Central memory CD8-positive, alpha-beta T cell (primary cell): ENCODE measurements at regions not wholly inside any gene's neighbourhood (a gene's known extent, or its start where the extent isn't known, plus 50 kb on each side); places are given as distances from the start of the nearest gene placed in this dataset.

Experiments used
- ATAC-seq: fragments of 150-1000 bp; cut with Tn5 transposase; replicated peaks from 2 replicates; pipeline ENCODE4 v1.10.0; 2022; ENCODE audit warnings: mild to moderate bottlenecking, moderate FRiP score, moderate number of reproducible peaks; ENCODE audit not compliant: poor library complexity, severe bottlenecking; ENCODE audit errors: extremely low read depth
- DNase-seq, 2 donors: peaks; one replicate each; pipeline ENCODE4 v3.0.0; 2021; ENCODE audit warnings: low spot score in 2 of 2
- H3K27ac Mint-ChIP-seq: one replicate; pipeline ENCODE4 v1.8.0; 2022; ENCODE audit warnings: low read depth, mild to moderate bottlenecking, moderate library complexity, mixed read lengths
- H3K27me3 Mint-ChIP-seq: one replicate; pipeline ENCODE4 v1.8.0; 2022; ENCODE audit warnings: mixed read lengths
- H3K36me3 Mint-ChIP-seq: one replicate; pipeline ENCODE4 v1.8.0; 2022; ENCODE audit warnings: mild to moderate bottlenecking, moderate library complexity, mixed read lengths; ENCODE audit not compliant: insufficient read depth
- H3K4me1 Mint-ChIP-seq: one replicate; pipeline ENCODE4 v1.8.0; 2022; ENCODE audit warnings: mixed read lengths
- H3K4me3 Mint-ChIP-seq: one replicate; pipeline ENCODE4 v1.8.0; 2022; ENCODE audit warnings: mild to moderate bottlenecking, moderate library complexity, mixed read lengths
- H3K9me3 Mint-ChIP-seq: one replicate; pipeline ENCODE4 v1.8.0; 2022; ENCODE audit warnings: mixed read lengths

DNA sequence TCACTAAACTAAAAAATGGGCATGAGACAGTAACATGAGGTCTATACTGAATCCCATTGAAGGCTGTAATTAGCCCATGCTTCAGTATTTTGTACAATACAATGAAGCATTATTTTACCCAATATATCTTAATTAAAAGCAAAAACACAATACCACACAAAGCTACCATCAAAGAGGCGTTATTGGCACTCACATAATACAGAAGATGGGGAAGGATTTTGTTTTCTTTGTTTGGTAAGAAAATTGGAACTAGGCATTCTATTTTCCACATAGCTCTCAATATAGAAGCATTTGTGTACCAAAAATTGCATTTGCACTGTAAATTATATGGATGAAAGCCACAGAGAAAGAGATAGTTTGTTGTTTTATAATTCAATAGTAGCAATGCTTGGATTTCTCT lies 761.0 kb downstream of the EFNA5 start:
- Mint-ChIP-seq H3K27ac (no peak overlapping the region), H3K9me3 (no peaks in the 10 kb centered on the region), H3K27me3 (no peaks in the 10 kb centered on the region), H3K36me3 (no peaks in the 10 kb centered on the region), H3K4me3 (no peak overlapping the region), H3K4me1 (no peaks in the 10 kb centered on the region)
- ATAC-seq (no peak), DNase-seq (no peak)

GRCh38 chr5:106907979-106908378 lies 762.8 kb downstream of the EFNA5 start:
- Mint-ChIP-seq H3K27me3 (no peaks in the 10 kb centered on the region), H3K9me3 (no peaks in the 10 kb centered on the region), H3K4me3 (no peak overlapping the region), H3K4me1 (no peaks in the 10 kb centered on the region), H3K27ac (no peak overlapping the region), H3K36me3 (no peaks in the 10 kb centered on the region)
- ATAC-seq (no peak), DNase-seq (no peak)

GRCh38 chr5:106906199-106906598 lies 764.5 kb downstream of the EFNA5 start:
- ATAC-seq, result no peak
- Mint-ChIP-seq H3K4me3 (no peak overlapping the region), H3K36me3 (no peaks in the 10 kb centered on the region), H3K27me3 (no peaks in the 10 kb centered on the region), H3K27ac (no peak overlapping the region), H3K9me3 (no peaks in the 10 kb centered on the region), H3K4me1 (no peaks in the 10 kb centered on the region)
- DNase-seq, result no peak

DNA sequence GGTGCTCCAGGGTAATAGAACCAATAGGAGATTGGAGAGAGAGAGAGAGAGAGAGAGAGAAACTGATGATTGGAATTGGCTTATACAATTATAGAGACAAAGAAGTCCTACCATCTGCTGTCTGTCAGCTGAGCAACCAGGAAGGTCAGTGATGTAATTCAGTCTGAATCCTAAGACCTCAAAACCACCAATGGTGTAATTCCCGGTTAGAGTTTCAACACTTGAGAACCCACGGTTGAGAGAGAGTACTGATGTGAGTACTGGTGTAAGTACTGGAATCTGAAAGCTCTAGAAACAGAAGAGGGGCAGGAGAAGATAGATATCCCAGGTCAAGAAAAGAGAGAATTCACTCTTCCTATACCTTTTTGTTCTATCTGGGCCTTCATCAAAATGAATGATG lies 775.8 kb downstream of the EFNA5 start:
- H3K27me3 Mint-ChIP-seq, result peaks cover 11% of the 10 kb centered on the region
- no peak for ATAC-seq

DNA sequence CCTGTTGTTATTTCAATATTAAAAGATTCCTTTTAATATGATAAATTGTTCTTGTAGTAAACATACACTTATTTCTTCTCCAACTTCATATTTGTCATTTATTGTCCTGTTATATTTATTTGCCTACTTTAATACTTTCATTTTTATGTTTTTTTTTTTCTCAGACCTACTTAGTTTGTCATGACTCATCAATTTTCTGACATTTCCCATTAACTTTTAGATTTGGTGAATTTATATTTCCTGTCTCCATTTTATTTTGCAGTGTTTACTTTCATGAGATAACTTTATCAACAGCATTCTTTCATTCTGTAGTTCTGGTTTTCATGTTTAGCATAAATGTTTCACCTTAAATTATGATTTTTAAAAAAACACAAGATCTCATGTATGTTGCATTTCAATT lies 788.7 kb downstream of the EFNA5 start:
- ATAC-seq (no peak), DNase-seq (no peak)
- Mint-ChIP-seq H3K4me1 (no peaks in the 10 kb centered on the region), H3K27me3 (peaks cover 10% of the 10 kb centered on the region), H3K36me3 (no peaks in the 10 kb centered on the region), H3K4me3 (no peak overlapping the region), H3K27ac (no peak overlapping the region), H3K9me3 (no peaks in the 10 kb centered on the region)

More for the DNA sequence above, 775.8 kb downstream of the EFNA5 start:
- Mint-ChIP-seq H3K27ac (no peak overlapping the region), H3K9me3 (peaks cover 6% of the 10 kb centered on the region), H3K36me3 (no peaks in the 10 kb centered on the region), H3K4me1 (no peaks in the 10 kb centered on the region), H3K4me3 (no peak overlapping the region)
- no peak for DNase-seq

DNA sequence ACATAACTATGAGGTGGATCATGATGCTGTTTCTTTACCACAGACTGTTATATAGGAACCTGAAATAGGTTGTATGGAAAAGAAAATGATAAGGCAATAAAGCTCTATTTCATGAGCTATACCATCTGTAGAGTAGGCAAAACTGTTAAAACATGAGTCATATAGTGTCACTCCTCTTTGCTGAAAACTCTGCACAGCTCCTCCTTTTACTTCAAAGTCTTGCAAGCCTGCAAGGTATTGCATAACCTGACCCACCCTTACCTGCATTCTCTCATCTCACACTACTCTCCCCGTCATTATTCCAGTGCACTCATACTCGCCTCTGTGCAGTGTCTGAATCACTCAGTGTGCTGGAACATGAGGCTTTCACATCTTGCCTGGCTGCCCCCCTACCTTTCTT lies 790.1 kb downstream of the EFNA5 start:
- ATAC-seq (no peak), DNase-seq (no peak)
- Mint-ChIP-seq H3K9me3 (no peaks in the 10 kb centered on the region), H3K36me3 (no peaks in the 10 kb centered on the region), H3K27ac (no peak overlapping the region), H3K4me1 (no peaks in the 10 kb centered on the region), H3K27me3 (peaks cover 10% of the 10 kb centered on the region), H3K4me3 (no peak overlapping the region)

DNA sequence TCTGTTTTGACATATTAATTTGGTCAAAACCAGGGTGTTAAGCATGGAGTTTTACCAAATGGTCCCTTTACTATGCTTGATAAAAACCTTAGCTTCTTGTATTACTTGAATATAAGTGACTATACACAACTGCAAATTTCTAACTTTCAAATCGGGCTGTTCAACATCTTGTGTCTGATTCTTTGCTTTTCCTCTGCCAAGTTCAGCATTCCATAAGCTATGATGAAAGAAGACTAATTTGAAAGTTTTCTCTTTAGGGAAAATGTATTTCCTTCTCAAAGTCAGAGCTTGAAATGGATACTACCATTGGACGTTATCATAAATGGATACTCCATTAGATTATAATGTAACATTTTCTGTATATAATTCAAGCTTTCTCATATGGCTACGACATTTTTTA lies 792.9 kb downstream of the EFNA5 start:
- Mint-ChIP-seq H3K4me1 (no peaks in the 10 kb centered on the region), H3K27me3 (peaks cover 10% of the 10 kb centered on the region), H3K9me3 (no peaks in the 10 kb centered on the region), H3K36me3 (no peaks in the 10 kb centered on the region), H3K4me3 (no peak overlapping the region), H3K27ac (no peak overlapping the region)
- ATAC-seq (no peak), DNase-seq (no peak)

- no peaks in the 10 kb centered on the region for H3K9me3 Mint-ChIP-seq
- H3K4me3 Mint-ChIP-seq, result no peak overlapping the region
- no peaks in the 10 kb centered on the region for H3K36me3 Mint-ChIP-seq
- H3K27me3 Mint-ChIP-seq, result peaks cover 2% of the 10 kb centered on the region
- no peak overlapping the region for H3K27ac Mint-ChIP-seq
- DNase-seq, result no peak
- no peak for ATAC-seq
- H3K4me1 Mint-ChIP-seq, result no peaks in the 10 kb centered on the region
Measured at GRCh38 chr5:106876665-106877194, 794.0 kb downstream of the EFNA5 start.

GRCh38 chr5:106876298-106876622 lies 794.5 kb downstream of the EFNA5 start:
- Mint-ChIP-seq H3K4me1 (no peaks in the 10 kb centered on the region), H3K27ac (no peak overlapping the region), H3K9me3 (no peaks in the 10 kb centered on the region), H3K36me3 (no peaks in the 10 kb centered on the region), H3K4me3 (no peak overlapping the region), H3K27me3 (no peaks in the 10 kb centered on the region)
- ATAC-seq (no peak), DNase-seq (no peak)

- no peak for ATAC-seq
- Mint-ChIP-seq H3K9me3 (no peaks in the 10 kb centered on the region), H3K27me3 (no peaks in the 10 kb centered on the region), H3K27ac (no peak overlapping the region), H3K36me3 (no peaks in the 10 kb centered on the region), H3K4me1 (no peaks in the 10 kb centered on the region), H3K4me3 (no peak overlapping the region)
- DNase-seq, result no peak
Measured at GRCh38 chr5:106875591-106876297, 795.0 kb downstream of the EFNA5 start.

- no peaks in the 10 kb centered on the region for H3K27me3 Mint-ChIP-seq
- H3K4me3 Mint-ChIP-seq, result no peak overlapping the region
- DNase-seq (no peak), ATAC-seq (no peak)
- H3K36me3 Mint-ChIP-seq, result no peaks in the 10 kb centered on the region
- H3K4me1 Mint-ChIP-seq, result no peaks in the 10 kb centered on the region
- no peak overlapping the region for H3K27ac Mint-ChIP-seq
- H3K9me3 Mint-ChIP-seq, result no peaks in the 10 kb centered on the region
Measured at GRCh38 chr5:106874974-106875373, 795.8 kb downstream of the EFNA5 start.

DNA sequence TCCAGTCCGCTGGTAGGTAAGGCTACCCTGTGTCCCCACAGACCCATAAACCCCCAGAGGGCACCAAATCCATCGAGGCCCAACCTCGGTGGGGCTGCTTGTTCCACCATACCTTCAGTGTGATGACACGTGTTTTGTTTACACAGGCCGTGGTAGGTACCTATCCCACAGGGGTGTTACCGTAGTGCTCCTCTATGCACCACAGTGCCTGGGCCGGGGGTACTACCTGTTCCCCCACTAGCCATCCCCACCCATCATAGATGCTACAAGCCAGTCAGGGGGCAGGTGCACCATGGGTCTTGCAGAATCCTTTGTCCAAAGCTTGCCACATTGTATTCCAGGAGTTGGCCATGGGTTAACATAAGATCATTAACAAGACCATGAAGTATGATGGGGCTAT lies 796.2 kb downstream of the EFNA5 start:
- ATAC-seq, result no peak
- Mint-ChIP-seq H3K4me1 (no peaks in the 10 kb centered on the region), H3K9me3 (no peaks in the 10 kb centered on the region), H3K36me3 (no peaks in the 10 kb centered on the region), H3K27ac (no peak overlapping the region), H3K4me3 (no peak overlapping the region), H3K27me3 (no peaks in the 10 kb centered on the region)
- DNase-seq, result no peak

GRCh38 chr5:106873568-106873967 lies 797.2 kb downstream of the EFNA5 start:
- Mint-ChIP-seq H3K9me3 (no peaks in the 10 kb centered on the region), H3K4me3 (no peak overlapping the region), H3K4me1 (no peaks in the 10 kb centered on the region), H3K27me3 (no peaks in the 10 kb centered on the region), H3K36me3 (no peaks in the 10 kb centered on the region), H3K27ac (no peak overlapping the region)
- ATAC-seq (no peak), DNase-seq (no peak)
